ENCODE measurements at regions not wholly inside any gene's neighbourhood (a gene's known extent, or its start where the extent isn't known, plus 50 kb on each side); places are given as distances from the start of the nearest gene placed in this dataset.
"Not testable (repeated sequence)": the region's sequence is repeated elsewhere in the genome, so short reads cannot be mapped to it uniquely, and the experiment has no call there.

GRCh38 chr2:194735837-194736542, 921.0 kb upstream of the SLC39A10 start:
- FAIRE-seq = no peak

DNA sequence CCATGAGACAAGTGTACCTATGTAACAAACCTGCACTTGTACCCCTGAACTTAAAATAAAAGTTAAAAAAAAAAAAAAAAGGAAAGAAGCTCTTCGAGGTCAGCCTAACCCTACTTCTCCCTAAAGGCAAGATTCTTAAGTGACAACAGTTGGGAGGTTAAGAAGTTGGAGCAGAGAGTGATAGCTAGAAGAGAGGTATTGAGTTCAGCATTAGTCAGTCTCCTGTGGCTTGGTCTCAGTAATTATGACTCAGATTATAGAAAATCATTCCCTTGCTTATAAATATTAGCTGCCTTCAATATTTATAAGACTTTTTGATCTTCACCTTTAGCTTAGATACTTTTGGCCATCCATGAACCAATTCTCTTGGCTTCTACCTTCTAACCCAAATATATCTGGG, 926.8 kb upstream of the SLC39A10 start:
- FAIRE-seq = no peak

More at GRCh38 chr2:194735837-194736542, 921.0 kb upstream of the SLC39A10 start:
- no peak for DNase-seq (ENCODE audit: insufficient read length, low spot score)

GRCh38 chr2:194725169-194725568, 931.9 kb upstream of the SLC39A10 start:
- DNase-seq (ENCODE audit: insufficient read length, low spot score) (no peak), FAIRE-seq (no peak)

More for the DNA sequence above, 926.8 kb upstream of the SLC39A10 start:
- DNase-seq (ENCODE audit: insufficient read length, low spot score) = no peak

GRCh38 chr2:194723446-194723845, 933.6 kb upstream of the SLC39A10 start:
- FAIRE-seq = no peak
- DNase-seq (ENCODE audit: insufficient read length, low spot score) = no peak

DNA sequence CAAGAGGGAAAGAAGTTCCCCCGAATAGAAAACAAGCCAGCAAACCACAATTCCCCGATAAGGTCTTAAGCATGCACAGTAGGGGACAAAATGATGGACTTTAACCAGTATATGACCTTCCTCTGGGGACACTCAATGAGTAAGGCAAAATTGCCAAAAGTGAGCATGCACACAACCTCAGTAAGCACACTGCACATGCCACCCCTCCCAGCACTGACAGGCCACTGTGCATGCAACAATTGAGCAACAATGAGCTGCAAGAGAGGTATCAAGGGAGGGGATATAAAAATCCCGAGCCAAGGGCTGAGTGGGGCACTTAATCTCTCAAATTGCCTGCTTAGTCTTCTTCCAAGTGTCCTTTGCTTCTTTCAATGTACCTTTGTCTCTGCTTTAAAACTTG, 935.8 kb upstream of the SLC39A10 start:
- no peak for DNase-seq (ENCODE audit: insufficient read length, low spot score)
- no peak for FAIRE-seq

- DNase-seq (ENCODE audit: insufficient read length, low spot score) = no peak
- FAIRE-seq = no peak
These were observed 936.6 kb upstream of the SLC39A10 start for GRCh38 chr2:194720462-194720861.

DNA sequence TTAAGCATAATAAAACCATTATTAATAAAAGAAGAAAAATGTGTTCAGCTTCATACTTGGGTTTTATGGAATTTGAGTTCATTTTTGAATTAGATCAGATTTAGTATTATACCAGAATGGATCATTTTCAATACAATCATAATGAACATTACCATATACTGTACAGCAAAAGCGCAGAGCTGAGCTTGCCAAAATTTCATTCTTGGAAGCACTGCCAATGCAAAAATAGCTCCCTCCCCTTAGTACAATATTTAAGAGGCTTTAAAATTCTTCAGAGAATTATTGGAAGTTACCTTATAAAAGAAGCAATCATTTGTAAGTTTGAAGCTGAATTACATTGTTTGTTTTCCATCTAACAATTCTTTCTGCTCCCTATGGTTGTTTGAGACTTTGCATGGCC, 938.1 kb upstream of the SLC39A10 start:
- FAIRE-seq = no peak
- DNase-seq (ENCODE audit: insufficient read length, low spot score) = no peak

DNA sequence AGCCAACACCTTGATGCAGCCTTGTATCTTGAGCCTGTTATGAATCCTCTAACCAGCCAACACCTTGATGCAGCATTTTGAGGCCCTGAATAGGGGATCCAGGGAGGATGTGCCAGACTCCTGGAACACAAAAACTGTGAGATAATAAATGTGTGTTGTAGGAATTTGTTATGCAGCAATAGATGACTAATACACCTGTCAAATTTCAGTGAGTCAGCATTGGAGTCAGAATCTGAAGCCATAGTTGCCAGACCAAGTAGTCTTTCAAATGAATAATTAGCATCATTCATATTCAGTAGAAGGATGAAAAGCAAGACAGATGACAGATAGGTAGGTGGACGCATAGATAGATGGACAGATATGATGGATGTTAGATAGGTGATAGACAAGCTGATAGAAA, 942.5 kb upstream of the SLC39A10 start:
- DNase-seq (ENCODE audit: insufficient read length, low spot score) = no peak
- no peak for FAIRE-seq

DNA sequence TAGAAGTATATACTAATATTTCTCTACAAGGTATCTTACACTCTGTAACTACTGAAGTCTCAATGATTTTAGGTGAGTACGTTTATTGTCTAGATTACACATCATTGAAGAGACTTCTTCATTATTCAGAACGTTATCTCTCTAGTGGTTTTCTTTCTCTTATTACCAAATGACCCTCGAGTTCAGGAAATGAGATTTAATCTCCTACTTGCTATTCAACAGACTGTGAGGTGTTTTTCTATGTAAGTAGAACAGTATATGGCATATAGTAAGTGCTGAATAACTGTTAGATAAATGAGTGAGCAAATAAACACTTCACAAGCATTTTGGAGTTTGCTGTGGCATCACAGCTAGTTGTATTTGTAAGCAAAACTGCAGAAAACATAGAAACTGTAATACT, 947.2 kb upstream of the SLC39A10 start:
- no peak for FAIRE-seq
- DNase-seq (ENCODE audit: insufficient read length, low spot score) = no peak

DNA sequence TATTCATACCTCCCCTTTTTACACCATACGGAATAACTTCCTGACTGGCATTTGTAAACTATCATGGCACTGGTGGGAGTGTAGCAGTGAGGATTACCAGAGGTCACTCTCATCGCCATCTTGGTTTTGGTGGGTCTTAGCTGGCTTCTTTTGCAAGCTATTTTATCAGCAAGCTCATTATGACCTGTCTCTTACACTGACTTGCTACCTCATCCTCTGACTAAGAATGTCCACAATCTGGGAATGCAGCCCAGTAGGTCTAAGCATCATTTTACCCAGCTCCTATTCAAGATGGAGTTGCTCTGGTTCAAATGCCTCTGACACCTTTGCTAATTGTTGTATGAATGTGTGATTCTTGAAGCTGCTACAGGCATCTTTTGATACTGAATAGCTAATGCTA, 950.8 kb upstream of the SLC39A10 start:
- FAIRE-seq = no peak

DNA sequence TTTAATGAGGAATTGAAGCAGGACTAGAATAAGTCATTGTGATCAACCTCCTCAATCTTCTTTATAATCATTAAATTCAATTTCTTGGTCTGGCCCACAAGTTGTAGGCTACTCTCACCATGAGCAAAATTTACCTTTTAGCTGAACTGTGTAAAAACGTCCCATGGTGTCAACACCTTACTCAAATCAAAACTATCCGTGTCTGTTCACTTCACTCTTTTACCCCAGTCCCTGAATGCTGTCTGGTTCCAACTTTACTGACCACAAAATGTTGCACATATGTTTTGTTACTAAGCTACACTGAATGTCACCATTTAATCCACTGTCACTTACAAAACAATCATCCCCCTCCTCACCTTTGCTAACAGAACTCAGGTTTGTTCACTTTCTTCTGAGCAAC, 951.6 kb upstream of the SLC39A10 start:
- FAIRE-seq (no peak), DNase-seq (ENCODE audit: insufficient read length, low spot score) (no peak)

More for the DNA sequence above, 950.8 kb upstream of the SLC39A10 start:
- no peak for DNase-seq (ENCODE audit: insufficient read length, low spot score)

DNA sequence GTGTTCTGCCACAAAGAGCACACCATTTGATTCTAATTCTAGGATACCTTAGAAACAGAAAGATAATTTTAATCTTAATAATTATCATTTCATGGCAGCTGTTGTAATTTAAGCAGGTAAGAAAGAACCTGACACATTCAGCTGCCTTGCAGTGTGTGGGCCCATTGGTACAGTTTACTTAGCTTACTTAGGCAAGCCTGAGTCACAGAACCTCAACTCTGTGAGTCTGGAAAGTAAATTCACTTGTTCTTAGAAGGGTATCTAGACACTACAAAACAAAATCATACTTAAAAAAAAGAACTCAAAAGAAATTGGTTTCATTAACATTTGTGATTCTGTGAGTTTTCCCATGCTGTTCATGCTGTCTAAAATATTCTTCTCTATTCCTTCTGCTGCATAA, 956.3 kb upstream of the SLC39A10 start:
- no peak for DNase-seq (ENCODE audit: insufficient read length, low spot score)
- FAIRE-seq = no peak

- no peak for FAIRE-seq
- DNase-seq (ENCODE audit: insufficient read length, low spot score) = no peak
These were observed 956.9 kb upstream of the SLC39A10 start for GRCh38 chr2:194700116-194700515.

- no peak for FAIRE-seq
- no peak for DNase-seq (ENCODE audit: insufficient read length, low spot score)
These were observed 959.0 kb upstream of the SLC39A10 start for GRCh38 chr2:194698012-194698411.

DNA sequence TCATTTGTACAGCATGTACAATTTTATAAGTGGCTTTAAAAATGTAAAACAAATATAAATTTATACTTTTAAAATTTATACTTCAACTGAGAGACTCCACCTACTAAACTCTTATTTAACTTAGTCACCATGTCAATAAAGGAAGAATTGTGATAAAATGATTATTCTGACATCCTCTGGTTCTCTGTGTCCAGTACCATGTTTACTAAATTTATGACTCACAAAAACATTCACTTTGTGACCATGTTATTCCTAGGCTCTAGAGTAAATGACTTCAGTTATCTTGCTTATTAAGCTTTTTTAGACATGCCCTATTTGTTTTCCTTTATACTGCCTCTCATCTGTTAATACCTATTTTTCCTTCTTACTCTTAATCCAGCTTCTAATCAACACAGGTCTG, 959.6 kb upstream of the SLC39A10 start:
- FAIRE-seq = no peak
- no peak for DNase-seq (ENCODE audit: insufficient read length, low spot score)

DNA sequence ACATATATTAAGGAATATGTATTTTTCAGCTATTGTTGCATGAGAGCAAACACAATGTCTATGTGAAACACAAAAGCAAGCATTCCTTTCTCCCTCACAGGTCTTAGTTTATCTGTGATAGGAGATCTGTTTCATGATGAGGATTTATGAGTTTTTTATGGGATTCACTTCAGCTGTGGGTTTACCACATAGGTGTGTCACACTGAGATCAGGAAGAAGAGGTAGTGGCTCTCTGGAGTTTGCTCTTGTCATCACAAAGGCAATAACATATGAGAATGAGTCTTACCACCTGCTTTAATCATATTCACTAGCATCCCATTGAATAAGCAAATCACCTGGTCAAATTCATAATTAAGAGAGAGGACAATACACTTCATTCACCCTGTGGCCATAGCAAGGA, 960.3 kb upstream of the SLC39A10 start:
- no peak for DNase-seq (ENCODE audit: insufficient read length, low spot score)
- FAIRE-seq = no peak

DNA sequence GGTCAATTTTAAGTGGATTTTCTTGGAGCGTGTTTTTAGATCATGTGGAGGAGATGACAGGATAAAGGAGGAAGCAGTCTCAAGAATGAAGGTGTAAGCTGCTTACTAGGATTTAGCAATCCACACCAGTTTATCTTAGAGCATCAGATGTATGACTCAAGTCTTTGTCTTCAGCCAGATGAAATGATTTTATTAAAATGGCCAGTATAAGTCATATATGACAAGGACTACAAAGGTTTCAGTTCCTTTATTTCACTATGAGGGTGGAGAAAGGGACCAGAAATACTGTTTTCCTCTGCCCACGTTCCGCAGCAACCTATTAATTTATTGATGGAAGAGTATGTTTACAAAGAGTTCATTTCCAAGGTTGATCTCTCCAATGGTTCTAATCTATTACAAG, 970.5 kb upstream of the SLC39A10 start:
- no peak for FAIRE-seq

GRCh38 chr2:194674043-194674442, 983.0 kb upstream of the SLC39A10 start:
- DNase-seq (ENCODE audit: insufficient read length, low spot score) = no peak
- no peak for FAIRE-seq

More for the DNA sequence above, 970.5 kb upstream of the SLC39A10 start:
- DNase-seq (ENCODE audit: insufficient read length, low spot score) = no peak

- no peak for DNase-seq (ENCODE audit: insufficient read length, low spot score)
These were observed 984.0 kb upstream of the SLC39A10 start for GRCh38 chr2:194672994-194673393.

GRCh38 chr2:194661431-194661830, 995.6 kb upstream of the SLC39A10 start:
- FAIRE-seq (no peak), DNase-seq (ENCODE audit: insufficient read length, low spot score) (no peak)

More at GRCh38 chr2:194672994-194673393, 984.0 kb upstream of the SLC39A10 start:
- no peak for FAIRE-seq

GRCh38 chr2:194639057-194639456, 1018.0 kb upstream of the SLC39A10 start:
- not testable (repeated sequence) for DNase-seq (ENCODE audit: insufficient read length, low spot score); FAIRE-seq

GRCh38 chr2:194621945-194622344, 1035.1 kb upstream of the SLC39A10 start:
- DNase-seq (ENCODE audit: insufficient read length, low spot score) = no peak
- no peak for FAIRE-seq

DNA sequence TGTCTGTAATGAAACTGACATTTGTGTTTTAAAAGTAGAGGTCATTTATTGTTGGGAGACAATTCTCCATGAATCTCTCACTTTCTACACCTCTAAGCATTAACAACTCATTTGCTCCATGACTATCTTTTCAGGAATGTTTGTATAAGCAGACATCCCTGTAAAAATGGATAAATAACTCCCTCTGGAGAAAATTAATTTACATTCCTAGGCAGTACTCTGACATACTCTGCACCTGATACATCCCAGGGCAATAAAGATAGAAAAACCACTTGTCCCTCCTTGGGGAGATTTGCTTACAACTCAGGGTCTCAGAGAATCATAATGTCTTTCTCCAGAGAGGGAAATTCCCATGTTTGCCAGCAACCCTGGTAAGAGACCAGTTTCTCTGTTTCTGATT, 1037.7 kb upstream of the SLC39A10 start:
- FAIRE-seq (no peak), DNase-seq (ENCODE audit: insufficient read length, low spot score) (no peak)
